ENCODE measurements at regions not wholly inside any gene's neighbourhood (a gene's known extent, or its start where the extent isn't known, plus 50 kb on each side); places are given as distances from the start of the nearest gene placed in this dataset.

DNA sequence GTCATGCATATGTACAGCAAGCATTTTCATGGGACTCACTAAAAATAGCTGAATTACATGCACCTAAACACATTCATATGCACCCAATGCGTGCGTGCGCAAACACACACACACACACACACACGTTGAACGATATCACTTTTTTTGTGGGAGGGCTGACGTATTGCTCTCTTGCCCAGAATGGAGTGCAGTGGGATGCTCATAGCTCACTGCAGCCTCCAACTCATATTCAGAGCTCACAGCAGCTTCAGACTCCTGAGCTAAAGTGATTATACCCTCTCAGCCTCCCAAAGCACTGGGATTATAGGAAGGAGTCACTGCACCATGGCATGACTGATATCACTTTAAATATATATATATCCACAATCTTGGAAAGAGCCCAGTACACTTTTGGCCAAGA is 620.4 kb upstream of the MANEA start:
- H3K4me1 ChIP-seq (ENCODE audit: control insufficient read depth, insufficient read depth, low read length): no peaks in the 10 kb centered on the region
- in situ Hi-C loops (cut with MboI) (no loop called here), intact Hi-C loops (cut with micrococcal nuclease; ENCODE audit: unreplicated experiment) (no loop called here)
- no peaks in the 10 kb centered on the region for H4K20me1 ChIP-seq (ENCODE audit: control insufficient read depth, insufficient read depth)
- ChIA-PET POLR2A (no interaction called here), SMC1A (ENCODE audit: uncharacterized antibody, unreplicated experiment) (interaction anchor here (0.8 to 1.3 kb wide), 2 partner anchors 8 to 26 kb away, joined by 3 read pairs; no protein-coding TSS in a partner anchor), RAD21 (ENCODE audit: unreplicated experiment) (no interaction called here), CTCF (no interaction called here)
- DNase-seq (ENCODE audit: low read depth, low spot score): no peak
- H3K9ac ChIP-seq (ENCODE audit: control insufficient read depth, insufficient read depth, low read length): no peak overlapping the region
- WGBS (ENCODE audit: insufficient coverage, insufficient replicate concordance, low lambda C conversion rate, missing lambda C conversion rate): 69% methylated on average over 6 of the region's 6 CpGs
- no peaks in the 10 kb centered on the region for H3K27me3 ChIP-seq (replicated peaks in 1 of 2; ENCODE audit: control insufficient read depth in 2 of 2, insufficient read depth in 2 of 2, low read length in 1 of 2)
- H3K27ac ChIP-seq (ENCODE audit: control insufficient read depth, insufficient read depth): no peak overlapping the region
- no TSS peak for BruUV-seq (replicated peaks)
- H3K4me2 ChIP-seq (ENCODE audit: control insufficient read depth, insufficient read depth): no peak overlapping the region
- no peak for ATAC-seq
- H3K36me3 ChIP-seq (ENCODE audit: control insufficient read depth in 2 of 2, insufficient read depth in 2 of 2, low read length in 1 of 2): no peaks in the 10 kb centered on the region
- H3K4me3 ChIP-seq: no peak overlapping the region
- TF ChIP-seq TCF7 (IDR thresholded peaks at IDR 0.05; ENCODE audit: borderline replicate concordance) (no peak), MYB (IDR thresholded peaks at IDR 0.05; ENCODE audit: borderline replicate concordance, low read depth, low read length) (no peak), ATF7 (IDR thresholded peaks at IDR 0.05; ENCODE audit: low read depth) (no peak), HDAC6 (IDR thresholded peaks at IDR 0.05; ENCODE audit: unreplicated experiment) (no peak), NR2C1 (IDR thresholded peaks at IDR 0.05) (no peak), SUPT20H (IDR thresholded peaks at IDR 0.05; ENCODE audit: borderline replicate concordance, control insufficient read depth, low read depth, low read length) (no peak), NFYB (IDR thresholded peaks at IDR 0.05; ENCODE audit: insufficient read depth, low read depth, low read length) (no peak)
- TF ChIP-seq, protein P1, sequence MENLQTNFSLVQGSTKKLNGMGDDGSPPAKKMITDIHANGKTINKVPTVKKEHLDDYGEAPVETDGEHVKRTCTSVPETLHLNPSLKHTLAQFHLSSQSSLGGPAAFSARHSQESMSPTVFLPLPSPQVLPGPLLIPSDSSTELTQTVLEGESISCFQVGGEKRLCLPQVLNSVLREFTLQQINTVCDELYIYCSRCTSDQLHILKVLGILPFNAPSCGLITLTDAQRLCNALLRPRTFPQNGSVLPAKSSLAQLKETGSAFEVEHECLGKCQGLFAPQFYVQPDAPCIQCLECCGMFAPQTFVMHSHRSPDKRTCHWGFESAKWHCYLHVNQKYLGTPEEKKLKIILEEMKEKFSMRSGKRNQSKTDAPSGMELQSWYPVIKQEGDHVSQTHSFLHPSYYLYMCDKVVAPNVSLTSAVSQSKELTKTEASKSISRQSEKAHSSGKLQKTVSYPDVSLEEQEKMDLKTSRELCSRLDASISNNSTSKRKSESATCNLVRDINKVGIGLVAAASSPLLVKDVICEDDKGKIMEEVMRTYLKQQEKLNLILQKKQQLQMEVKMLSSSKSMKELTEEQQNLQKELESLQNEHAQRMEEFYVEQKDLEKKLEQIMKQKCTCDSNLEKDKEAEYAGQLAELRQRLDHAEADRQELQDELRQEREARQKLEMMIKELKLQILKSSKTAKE (IDR thresholded peaks at IDR 0.05; ENCODE audit: low read depth, poor library complexity, severe bottlenecking): no peak
- TF ChIP-seq, protein P2, sequence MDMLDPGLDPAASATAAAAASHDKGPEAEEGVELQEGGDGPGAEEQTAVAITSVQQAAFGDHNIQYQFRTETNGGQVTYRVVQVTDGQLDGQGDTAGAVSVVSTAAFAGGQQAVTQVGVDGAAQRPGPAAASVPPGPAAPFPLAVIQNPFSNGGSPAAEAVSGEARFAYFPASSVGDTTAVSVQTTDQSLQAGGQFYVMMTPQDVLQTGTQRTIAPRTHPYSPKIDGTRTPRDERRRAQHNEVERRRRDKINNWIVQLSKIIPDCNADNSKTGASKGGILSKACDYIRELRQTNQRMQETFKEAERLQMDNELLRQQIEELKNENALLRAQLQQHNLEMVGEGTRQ (IDR thresholded peaks at IDR 0.05; ENCODE audit: borderline replicate concordance, low read depth, low read length): no peak
- TF ChIP-seq, protein P3, sequence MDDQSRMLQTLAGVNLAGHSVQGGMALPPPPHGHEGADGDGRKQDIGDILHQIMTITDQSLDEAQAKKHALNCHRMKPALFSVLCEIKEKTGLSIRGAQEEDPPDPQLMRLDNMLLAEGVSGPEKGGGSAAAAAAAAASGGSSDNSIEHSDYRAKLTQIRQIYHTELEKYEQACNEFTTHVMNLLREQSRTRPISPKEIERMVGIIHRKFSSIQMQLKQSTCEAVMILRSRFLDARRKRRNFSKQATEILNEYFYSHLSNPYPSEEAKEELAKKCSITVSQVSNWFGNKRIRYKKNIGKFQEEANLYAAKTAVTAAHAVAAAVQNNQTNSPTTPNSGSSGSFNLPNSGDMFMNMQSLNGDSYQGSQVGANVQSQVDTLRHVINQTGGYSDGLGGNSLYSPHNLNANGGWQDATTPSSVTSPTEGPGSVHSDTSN (IDR thresholded peaks at IDR 0.05; ENCODE audit: insufficient replicate concordance, low read depth, low read length): no peak
- TF ChIP-seq, protein P4, sequence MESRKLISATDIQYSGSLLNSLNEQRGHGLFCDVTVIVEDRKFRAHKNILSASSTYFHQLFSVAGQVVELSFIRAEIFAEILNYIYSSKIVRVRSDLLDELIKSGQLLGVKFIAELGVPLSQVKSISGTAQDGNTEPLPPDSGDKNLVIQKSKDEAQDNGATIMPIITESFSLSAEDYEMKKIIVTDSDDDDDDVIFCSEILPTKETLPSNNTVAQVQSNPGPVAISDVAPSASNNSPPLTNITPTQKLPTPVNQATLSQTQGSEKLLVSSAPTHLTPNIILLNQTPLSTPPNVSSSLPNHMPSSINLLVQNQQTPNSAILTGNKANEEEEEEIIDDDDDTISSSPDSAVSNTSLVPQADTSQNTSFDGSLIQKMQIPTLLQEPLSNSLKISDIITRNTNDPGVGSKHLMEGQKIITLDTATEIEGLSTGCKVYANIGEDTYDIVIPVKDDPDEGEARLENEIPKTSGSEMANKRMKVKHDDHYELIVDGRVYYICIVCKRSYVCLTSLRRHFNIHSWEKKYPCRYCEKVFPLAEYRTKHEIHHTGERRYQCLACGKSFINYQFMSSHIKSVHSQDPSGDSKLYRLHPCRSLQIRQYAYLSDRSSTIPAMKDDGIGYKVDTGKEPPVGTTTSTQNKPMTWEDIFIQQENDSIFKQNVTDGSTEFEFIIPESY (IDR thresholded peaks at IDR 0.05): no peak
- TF ChIP-seq, protein P5, sequence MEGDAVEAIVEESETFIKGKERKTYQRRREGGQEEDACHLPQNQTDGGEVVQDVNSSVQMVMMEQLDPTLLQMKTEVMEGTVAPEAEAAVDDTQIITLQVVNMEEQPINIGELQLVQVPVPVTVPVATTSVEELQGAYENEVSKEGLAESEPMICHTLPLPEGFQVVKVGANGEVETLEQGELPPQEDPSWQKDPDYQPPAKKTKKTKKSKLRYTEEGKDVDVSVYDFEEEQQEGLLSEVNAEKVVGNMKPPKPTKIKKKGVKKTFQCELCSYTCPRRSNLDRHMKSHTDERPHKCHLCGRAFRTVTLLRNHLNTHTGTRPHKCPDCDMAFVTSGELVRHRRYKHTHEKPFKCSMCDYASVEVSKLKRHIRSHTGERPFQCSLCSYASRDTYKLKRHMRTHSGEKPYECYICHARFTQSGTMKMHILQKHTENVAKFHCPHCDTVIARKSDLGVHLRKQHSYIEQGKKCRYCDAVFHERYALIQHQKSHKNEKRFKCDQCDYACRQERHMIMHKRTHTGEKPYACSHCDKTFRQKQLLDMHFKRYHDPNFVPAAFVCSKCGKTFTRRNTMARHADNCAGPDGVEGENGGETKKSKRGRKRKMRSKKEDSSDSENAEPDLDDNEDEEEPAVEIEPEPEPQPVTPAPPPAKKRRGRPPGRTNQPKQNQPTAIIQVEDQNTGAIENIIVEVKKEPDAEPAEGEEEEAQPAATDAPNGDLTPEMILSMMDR (IDR thresholded peaks at IDR 0.05 in 2 of 3, conservative IDR thresholded peaks at IDR 0.05 in 1 of 3; ENCODE audit: control insufficient read depth in 2 of 3, extremely low read depth in 1 of 3, insufficient read depth in 1 of 3, low read depth in 3 of 3, low read length in 3 of 3): no peak
- no peaks in the 10 kb centered on the region for H3K9me3 ChIP-seq (replicated peaks; ENCODE audit: control insufficient read depth, insufficient read depth, low read length)
- FAIRE-seq: no peak
- H2AFZ ChIP-seq (ENCODE audit: control insufficient read depth, low read depth, low read length): no peak overlapping the region
- H3K79me2 ChIP-seq (ENCODE audit: control insufficient read depth, insufficient read depth, low read length): no peaks in the 10 kb centered on the region

Measured in GM12878 (cell line).